H1 (cell line): ENCODE measurements at regions not wholly inside any gene's neighbourhood (a gene's known extent, or its start where the extent isn't known, plus 50 kb on each side); places are given as distances from the start of the nearest gene placed in this dataset.

Source experiments
- CTCF ChIA-PET: fragments of 300-600 bp; sonication (Branson Sonifier 250); formaldehyde crosslinking; loops from one replicate; lab custom pipeline; 2021; ENCODE audit not compliant: partially characterized antibody; lab: Charles Lee
- POLR2A ChIA-PET: fragments of 300-600 bp; sonication (Branson Sonifier 250); formaldehyde crosslinking; loops from one replicate; lab custom pipeline; 2021; ENCODE audit warnings: inconsistent platforms; ENCODE audit not compliant: partially characterized antibody; lab: Charles Lee
- DNase-seq, 2 experiments: peaks; one replicate each; pipeline versions ENCODE4 v3.0.0 to v3.0.0-alpha.2; 2010 to 2022; ENCODE audit warnings: low spot score in 2 of 2, low read depth in 1 of 2, mixed read lengths in 1 of 2
- FAIRE-seq: peaks from 2 replicates; lab custom pipeline; 2011; peaks lifted over from hg19 to GRCh38; lab: Jason Lieb, UNC
- H2AFZ ChIP-seq: 2 replicates; pipeline ENCODE4 v1.8.1; 2012; ENCODE audit warnings: low read length, inconsistent platforms
- H2AK5ac ChIP-seq: 2 replicates; pipeline ENCODE4 v1.6.1; 2013; ENCODE audit warnings: low read depth, low read length
- H2BK120ac ChIP-seq: replicated peaks from 2 replicates; pipeline ENCODE3; 2013; ENCODE audit warnings: low read depth, low read length, inconsistent platforms
- H2BK12ac ChIP-seq: 2 replicates; pipeline ENCODE4 v1.6.1; 2013; ENCODE audit warnings: low read depth, low read length
- H2BK15ac ChIP-seq: 2 replicates; pipeline ENCODE4 v1.6.1; 2013; ENCODE audit warnings: low read length
- H2BK20ac ChIP-seq: 2 replicates; pipeline ENCODE4 v1.6.1; 2013; ENCODE audit warnings: low read length
- H2BK5ac ChIP-seq: 2 replicates; pipeline ENCODE4 v1.6.1; 2013; ENCODE audit warnings: low read depth, low read length
- H3K14ac ChIP-seq: 2 replicates; pipeline ENCODE4 v1.6.1; 2013; ENCODE audit warnings: inconsistent platforms; ENCODE audit not compliant: insufficient read length
- H3K18ac ChIP-seq: 2 replicates; pipeline ENCODE4 v1.6.1; 2013; ENCODE audit warnings: low read length; ENCODE audit errors: extremely low read depth
- H3K23ac ChIP-seq: 2 replicates; pipeline ENCODE4 v1.6.1; 2013; ENCODE audit warnings: inconsistent platforms; ENCODE audit not compliant: insufficient read length
- H3K23me2 ChIP-seq: 2 replicates; pipeline ENCODE4 v1.6.1; 2013; ENCODE audit warnings: low read depth, low read length
- H3K27ac ChIP-seq: 2 replicates; pipeline ENCODE4 v1.6.1; 2011; ENCODE audit warnings: low read depth, low read length, inconsistent platforms
- H3K27me3 ChIP-seq, 4 experiments: replicated peaks in 1 of 4; 1 replicate in 1 of 4; 2 replicates in 3 of 4; pipeline versions ENCODE4 v1.6.1 to v1.8.1; 2011 to 2013; ENCODE audit warnings: low read length in 3 of 4, mild to moderate bottlenecking in 3 of 4, inconsistent platforms in 2 of 4, mixed read lengths in 2 of 4, moderate library complexity in 1 of 4; ENCODE audit not compliant: control insufficient read depth in 3 of 4, insufficient read depth in 3 of 4; ENCODE audit errors: extremely low read depth in 1 of 4
- H3K36me3 ChIP-seq, 4 experiments: 2 replicates each; pipeline versions ENCODE4 v1.6.1 to v1.8.1; 2011 to 2013; ENCODE audit warnings: mild to moderate bottlenecking in 4 of 4, low read length in 3 of 4, moderate library complexity in 2 of 4, control low read depth in 1 of 4, inconsistent platforms in 1 of 4; ENCODE audit not compliant: insufficient read depth in 4 of 4, control insufficient read depth in 2 of 4
- H3K4ac ChIP-seq: replicated peaks from 2 replicates; pipeline ENCODE3; 2013; ENCODE audit warnings: low read length, low read depth, mixed read lengths, inconsistent platforms; ENCODE audit not compliant: insufficient read length
- H3K4me1 ChIP-seq, 4 experiments: replicated peaks in 1 of 4; 1 replicate in 1 of 4; 2 replicates in 3 of 4; pipeline versions ENCODE4 v1.6.1 to v1.8.1; 2011 to 2013; ENCODE audit warnings: low read length in 3 of 4, inconsistent platforms in 2 of 4, mixed read lengths in 1 of 4; ENCODE audit not compliant: insufficient read depth in 4 of 4, control insufficient read depth in 3 of 4
- H3K4me2 ChIP-seq, 2 experiments: 2 replicates each; pipeline versions ENCODE4 v1.6.1 to v1.8.1; 2011 to 2013; ENCODE audit warnings: low read depth in 2 of 2, low read length in 2 of 2, control low read depth in 1 of 2, inconsistent platforms in 1 of 2, mild to moderate bottlenecking in 1 of 2; ENCODE audit not compliant: insufficient read depth in 1 of 2
- H3K4me3 ChIP-seq, 4 experiments: fragments of 200-600, 300-600 bp in 1 of 4; sonication (generic), shearing (Covaris generic), sonication (Bioruptor Twin) in 1 of 4; 2 replicates each; pipeline versions ENCODE4 v1.5.1 to v1.8.1; 2011 to 2016; ENCODE audit warnings: low read length in 4 of 4, low read depth in 3 of 4, control low read depth in 2 of 4, inconsistent platforms in 2 of 4, mild to moderate bottlenecking in 2 of 4, mixed read lengths in 1 of 4, moderate library complexity in 1 of 4; ENCODE audit not compliant: insufficient read depth in 2 of 4; ENCODE audit errors: extremely low read depth in 1 of 4
- H3K56ac ChIP-seq: replicated peaks from 2 replicates; pipeline ENCODE3; 2013; ENCODE audit warnings: low read depth, mild to moderate bottlenecking, mixed read lengths, low read length, inconsistent platforms; ENCODE audit not compliant: insufficient read length
- H3K79me1 ChIP-seq: 2 replicates; pipeline ENCODE4 v1.6.1; 2013; ENCODE audit warnings: low read depth, low read length, control low read depth
- H3K79me2 ChIP-seq, 2 experiments: 2 replicates each; pipeline versions ENCODE4 v1.6.1 to v1.8.1; 2012 to 2013; ENCODE audit warnings: low read length in 2 of 2, mild to moderate bottlenecking in 2 of 2, inconsistent platforms in 1 of 2; ENCODE audit not compliant: insufficient read depth in 2 of 2, control insufficient read depth in 1 of 2
- H3K9ac ChIP-seq, 4 experiments: replicated peaks in 1 of 4; 1 replicate in 1 of 4; 2 replicates in 3 of 4; pipeline versions ENCODE4 v1.6.1 to v1.8.1; 2011 to 2013; ENCODE audit warnings: low read depth in 3 of 4, low read length in 3 of 4, control low read depth in 2 of 4, mild to moderate bottlenecking in 2 of 4, moderate library complexity in 2 of 4, inconsistent platforms in 1 of 4; ENCODE audit errors: extremely low read depth in 1 of 4
- H3K9me3 ChIP-seq, 2 experiments: 2 replicates each; pipeline versions ENCODE4 v1.6.1 to v1.8.1; 2012 to 2013; ENCODE audit warnings: mild to moderate bottlenecking in 2 of 2, moderate library complexity in 2 of 2, control low read depth in 1 of 2, inconsistent platforms in 1 of 2, low read depth in 1 of 2, low read length in 1 of 2, mixed read lengths in 1 of 2; ENCODE audit not compliant: insufficient read depth in 2 of 2
- H4K20me1 ChIP-seq, 2 experiments: replicated peaks in 1 of 2; 2 replicates each; pipeline versions ENCODE3 to v1.8.1; 2011 to 2013; ENCODE audit warnings: inconsistent platforms in 2 of 2, low read length in 2 of 2, mild to moderate bottlenecking in 1 of 2; ENCODE audit not compliant: insufficient read depth in 2 of 2, control insufficient read depth in 1 of 2
- H4K5ac ChIP-seq: 2 replicates; pipeline ENCODE4 v1.6.1; 2013; ENCODE audit warnings: low read length, low read depth, mixed read lengths, inconsistent platforms; ENCODE audit not compliant: insufficient read length
- H4K8ac ChIP-seq: 2 replicates; pipeline ENCODE4 v1.8.0; 2013; ENCODE audit warnings: mild to moderate bottlenecking, moderate library complexity, low read length, inconsistent platforms; ENCODE audit not compliant: insufficient read depth; ENCODE audit errors: extremely low read depth
- H4K91ac ChIP-seq: replicated peaks from 2 replicates; pipeline ENCODE3; 2013; ENCODE audit warnings: low read length, mixed read lengths, inconsistent platforms; ENCODE audit not compliant: insufficient read length
- CBX8 ChIP-seq: fragments of 300-800, 300-1000 bp; sonication (generic); IDR thresholded peaks from 2 replicates; pipeline ENCODE4 v1.7.1; 2016; ENCODE audit warnings: low read depth, low read length, borderline replicate concordance
- HDAC2 ChIP-seq, 2 experiments: fragments of 300-600 bp in 1 of 2; sonication (generic) in 1 of 2; IDR thresholded peaks; 2 replicates each; pipeline ENCODE4 v1.6.1; 2011 to 2012; ENCODE audit warnings: low read depth in 2 of 2, low read length in 2 of 2, mild to moderate bottlenecking in 2 of 2, moderate library complexity in 2 of 2, borderline replicate concordance in 1 of 2, inconsistent platforms in 1 of 2
- JUN ChIP-seq: IDR thresholded peaks from 2 replicates; pipeline ENCODE4 v1.6.1; 2011; ENCODE audit warnings: low read depth, mild to moderate bottlenecking, improper control_type of control experiment, low read length
- JUND ChIP-seq: IDR thresholded peaks from 2 replicates; pipeline ENCODE4 v1.6.1; 2011; ENCODE audit warnings: mild to moderate bottlenecking, improper control_type of control experiment, low read length
- KDM4A ChIP-seq: IDR thresholded peaks from one replicate; pipeline ENCODE4 v1.7.1; 2012; ENCODE audit warnings: low read depth, mild to moderate bottlenecking, moderate library complexity, low read length, inconsistent platforms; ENCODE audit not compliant: severe bottlenecking
- RAD21 ChIP-seq, 2 experiments: IDR thresholded peaks in 1 of 2; conservative IDR thresholded peaks in 1 of 2; 2 replicates each; pipeline ENCODE4 v1.6.1; 2011; ENCODE audit warnings: low read depth in 2 of 2, low read length in 2 of 2, improper control_type of control experiment in 1 of 2, inconsistent platforms in 1 of 2, mild to moderate bottlenecking in 1 of 2, moderate library complexity in 1 of 2
- RBBP5 ChIP-seq: IDR thresholded peaks from 2 replicates; pipeline ENCODE4 v1.7.1; 2012; ENCODE audit warnings: low read depth, mild to moderate bottlenecking, inconsistent platforms, low read length, moderate library complexity, borderline replicate concordance
- SP2 ChIP-seq: IDR thresholded peaks from 2 replicates; pipeline ENCODE4 v1.6.1; 2012; ENCODE audit warnings: mild to moderate bottlenecking, low read length, inconsistent platforms
- ZNF274 ChIP-seq: IDR thresholded peaks from 2 replicates; pipeline ENCODE4 v1.7.0; 2012; ENCODE audit warnings: low read length, borderline replicate concordance; ENCODE audit errors: extremely low read depth
- WGBS, 2 experiments: shearing (Covaris generic) in 1 of 2; methylation state at CpG; one replicate each; pipeline versions ENCODE4 v1.1.6 to v1.1.7; 2013 to 2015; ENCODE audit warnings: low lambda C conversion rate in 2 of 2, mixed read lengths in 2 of 2, inconsistent platforms in 1 of 2, low coverage in 1 of 2, missing lambda C conversion rate in 1 of 2; ENCODE audit not compliant: insufficient replicate concordance in 2 of 2, insufficient coverage in 1 of 2, insufficient read length in 1 of 2; ENCODE audit errors: extremely low coverage in 1 of 2, missing lambda C conversion rate in 1 of 2; 5-methylcytosine and 5-hydroxymethylcytosine counted together

DNA sequence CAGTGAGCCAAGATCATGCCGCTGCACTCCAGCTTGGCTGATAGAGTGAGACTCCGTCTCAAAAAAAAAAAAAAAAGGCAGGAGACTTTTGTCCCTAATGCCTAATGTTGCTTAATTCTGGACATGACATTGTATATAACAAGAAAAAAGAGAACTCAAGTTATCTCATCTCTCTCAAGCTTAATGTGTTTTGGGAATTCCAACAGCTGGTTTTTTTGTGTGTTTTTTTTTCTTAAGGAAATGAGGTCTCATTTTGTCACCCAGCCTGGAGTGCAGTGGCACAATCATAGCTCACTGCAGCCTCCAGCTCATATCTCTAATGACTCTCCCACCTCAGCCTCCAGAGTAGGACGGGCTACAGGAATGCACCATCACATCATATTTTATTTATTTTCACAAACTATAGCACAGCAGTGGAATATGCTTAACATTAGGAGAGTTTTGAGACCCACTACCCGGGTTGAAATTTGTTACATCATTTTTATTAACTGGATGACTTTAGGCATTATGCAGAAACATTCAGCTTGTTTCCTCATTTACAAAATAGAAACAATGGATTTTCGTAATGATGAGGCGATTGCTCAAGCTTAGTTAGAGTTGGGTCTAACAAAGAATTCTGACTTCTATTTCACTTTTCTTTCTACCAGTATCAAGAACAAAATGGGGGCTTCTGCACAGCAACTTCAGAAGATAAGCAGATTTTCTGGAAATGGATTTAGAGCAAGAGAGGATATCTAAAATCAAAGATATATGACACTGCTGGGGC, 104.1 kb upstream of the BTN3A2 start:
- Histone ChIP-seq H3K79me2 (no peaks in the 10 kb centered on the region), H4K5ac (no peak overlapping the region), H3K36me3 (no peaks in the 10 kb centered on the region), H2AK5ac (no peak overlapping the region), H3K4me1 (peaks cover 0 to 6% (median 2%) of the 10 kb centered on the region in 4 experiments; a peak in 5 of 7 replicates), H3K4me3 (no peak overlapping the region), H3K27ac (no peak overlapping the region), H4K20me1 (no peaks in the 10 kb centered on the region), H3K18ac (no peak overlapping the region), H2BK120ac (no peak overlapping the region), H3K14ac (no peak overlapping the region), H3K4me2 (no peak overlapping the region), H2AFZ (no peak overlapping the region), H3K56ac (no peak overlapping the region), H3K4ac (no peak overlapping the region), H4K91ac (no peak overlapping the region), H3K23ac (no peak overlapping the region), H3K27me3 (no peaks in the 10 kb centered on the region), H3K79me1 (no peaks in the 10 kb centered on the region), H3K9ac (no peak overlapping the region), H2BK12ac (no peak overlapping the region), H2BK5ac (no peak overlapping the region), H2BK20ac (no peak overlapping the region), H4K8ac (no peak overlapping the region), H3K9me3 (no peaks in the 10 kb centered on the region), H3K23me2 (no peaks in the 10 kb centered on the region), H2BK15ac (no peak overlapping the region)
- WGBS, 2 experiments: 90% methylated on average over 6 of the region's 6 CpGs; no CpG with 5 or more reads in 1 of the 2 experiments
- FAIRE-seq: no peak
- no peak for TF ChIP-seq CBX8
- no peak for TF ChIP-seq JUN
- TF ChIP-seq RBBP5: no peak
- no peak for TF ChIP-seq HDAC2 (IDR thresholded peaks at IDR 0.05; ENCODE audit: borderline replicate concordance in 1 of 2, low read depth in 2 of 2, low read length in 2 of 2)
- TF ChIP-seq RAD21 (IDR thresholded peaks at IDR 0.05 in 1 of 2, conservative IDR thresholded peaks at IDR 0.05 in 1 of 2; ENCODE audit: low read depth in 2 of 2, low read length in 2 of 2): no peak
- no peak for TF ChIP-seq KDM4A
- TF ChIP-seq SP2: no peak
- no peak for TF ChIP-seq JUND
- no peak for TF ChIP-seq ZNF274
- no peak for DNase-seq
- POLR2A ChIA-PET: interaction anchor here (0.6 to 25.5 kb wide), 6 partner anchors 23 to 239 kb away, joined by 3 to 758 read pairs (median 6); a partner anchor contains a TSS
- CTCF ChIA-PET: interaction anchor here (0.7 to 6.4 kb wide), 3 partner anchors 10 to 1634 kb away, joined by 3 to 93 read pairs (median 8); a partner anchor contains a TSS
